Psoas muscle (tissue), 7 donors: ENCODE measurements at regions not wholly inside any gene's neighbourhood (a gene's known extent, or its start where the extent isn't known, plus 50 kb on each side); places are given as distances from the start of the nearest gene placed in this dataset.

Experiments
- ATAC-seq, 4 donors: fragments of 200-7000 bp; cut with Tn5 transposase; one replicate each; pipeline ENCODE4 v1.9.1; 2020; ENCODE audit warnings: moderate library complexity in 3 of 4, mild to moderate bottlenecking in 2 of 4
- DNase-seq, 2 donors: peaks; one replicate each; pipeline ENCODE4 v3.0.0-alpha.2; 2020
- H3K27ac ChIP-seq: fragments of 200-600 bp; one replicate; pipeline ENCODE4 v1.8.0; 2022
- H3K27me3 ChIP-seq, 3 donors: fragments of 200-600 bp in 1 of 3; one replicate each; pipeline versions ENCODE4 v1.6.1 to v1.8.0; 2013 to 2022; ENCODE audit warnings: low read length in 2 of 3, mild to moderate bottlenecking in 2 of 3, moderate library complexity in 1 of 3; ENCODE audit not compliant: insufficient read depth in 3 of 3
- H3K36me3 ChIP-seq, 2 donors: fragments of 200-600 bp in 1 of 2; one replicate each; pipeline versions ENCODE4 v1.6.1 to v1.8.0; 2013 to 2022; ENCODE audit warnings: low read depth in 1 of 2, mild to moderate bottlenecking in 1 of 2, moderate library complexity in 1 of 2; ENCODE audit not compliant: insufficient read depth in 1 of 2
- H3K4me1 ChIP-seq: fragments of 200-600 bp; one replicate; pipeline ENCODE4 v1.8.0; 2022
- H3K4me3 ChIP-seq: fragments of 200-600 bp; one replicate; pipeline ENCODE4 v1.8.0; 2022; ENCODE audit warnings: mild to moderate bottlenecking
- H3K9me3 ChIP-seq: fragments of 200-600 bp; one replicate; pipeline ENCODE4 v1.8.0; 2022
- WGBS, 3 donors: extraction: QIAGEN DNeasy Blood & Tissue Kit; methylation state at CpG; one replicate each; pipeline versions ENCODE4 v1.1.6 to v1.1.7; 2013; 5-methylcytosine and 5-hydroxymethylcytosine counted together
- intact Hi-C, 2 donors: fragments of 100-400 bp; cut with DNase I; formaldehyde crosslinking; loops; one replicate each; pipeline versions ENCODE4 v1.11.0 to v1.14.2; 2022
- TF ChIP-seq, protein P1 (sequence below): fragments of 200-600 bp; IDR thresholded peaks from one replicate; pipeline ENCODE4 v1.8.0; 2022; ENCODE audit warnings: antibody characterized with exemption
- donor health status: healthy with polysubstance abuse.
- donor health status: DM: no; HTN: no; CAD: no; lungs with moderate emphysema.
- donor health status: Bipolar disorder and iron deficiency.
- donor health status: healthy.
- donor health status: DM: yes; HTN: yes; CAD: no.
- donor health status: DM: no; HTN: no; CAD: no.
- donor health status: DM: yes; HTN: yes; CAD: no.

DNA sequence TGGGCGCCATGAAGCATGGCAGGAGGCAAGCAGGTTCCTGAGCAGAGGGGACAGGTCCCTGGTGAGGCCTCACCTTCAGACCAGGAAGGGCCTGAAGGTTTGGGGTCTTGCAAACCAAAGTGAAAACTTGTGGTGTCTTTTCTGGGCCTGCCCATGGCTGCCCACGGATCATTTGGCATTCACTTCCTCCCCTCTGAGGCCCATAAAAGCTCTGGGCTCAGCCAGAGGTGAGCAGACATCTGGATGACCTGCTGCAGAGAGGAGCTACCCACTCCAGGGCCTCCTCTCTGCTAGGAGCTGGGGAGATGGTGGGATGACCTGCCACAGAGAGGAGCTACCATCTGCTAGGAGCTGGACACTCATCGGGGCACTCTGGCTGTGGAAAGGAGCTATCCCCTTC is 112.9 kb upstream of the TMEM18 start:
- DNase-seq: no peak
- intact Hi-C loops: no loop called here
- no peaks in the 10 kb centered on the region for H3K36me3 ChIP-seq
- TF ChIP-seq, protein P1, sequence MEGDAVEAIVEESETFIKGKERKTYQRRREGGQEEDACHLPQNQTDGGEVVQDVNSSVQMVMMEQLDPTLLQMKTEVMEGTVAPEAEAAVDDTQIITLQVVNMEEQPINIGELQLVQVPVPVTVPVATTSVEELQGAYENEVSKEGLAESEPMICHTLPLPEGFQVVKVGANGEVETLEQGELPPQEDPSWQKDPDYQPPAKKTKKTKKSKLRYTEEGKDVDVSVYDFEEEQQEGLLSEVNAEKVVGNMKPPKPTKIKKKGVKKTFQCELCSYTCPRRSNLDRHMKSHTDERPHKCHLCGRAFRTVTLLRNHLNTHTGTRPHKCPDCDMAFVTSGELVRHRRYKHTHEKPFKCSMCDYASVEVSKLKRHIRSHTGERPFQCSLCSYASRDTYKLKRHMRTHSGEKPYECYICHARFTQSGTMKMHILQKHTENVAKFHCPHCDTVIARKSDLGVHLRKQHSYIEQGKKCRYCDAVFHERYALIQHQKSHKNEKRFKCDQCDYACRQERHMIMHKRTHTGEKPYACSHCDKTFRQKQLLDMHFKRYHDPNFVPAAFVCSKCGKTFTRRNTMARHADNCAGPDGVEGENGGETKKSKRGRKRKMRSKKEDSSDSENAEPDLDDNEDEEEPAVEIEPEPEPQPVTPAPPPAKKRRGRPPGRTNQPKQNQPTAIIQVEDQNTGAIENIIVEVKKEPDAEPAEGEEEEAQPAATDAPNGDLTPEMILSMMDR: no peak
- WGBS, 3 donors: 85 to 95% (median 92%) methylated on average over 3 of the region's 3 CpGs
- no peak for ATAC-seq
- H3K27me3 ChIP-seq: peaks cover 0 to 2% (median 0%) of the 10 kb centered on the region in 3 donors
- H3K27ac ChIP-seq: no peak overlapping the region
- no peak overlapping the region for H3K4me3 ChIP-seq
- no peaks in the 10 kb centered on the region for H3K4me1 ChIP-seq
- no peaks in the 10 kb centered on the region for H3K9me3 ChIP-seq

GRCh38 chr2:789529-789928 is 112.3 kb upstream of the TMEM18 start:
- Histone ChIP-seq H3K27ac (no peak overlapping the region), H3K36me3 (no peaks in the 10 kb centered on the region), H3K4me1 (no peaks in the 10 kb centered on the region), H3K4me3 (no peak overlapping the region), H3K27me3 (peaks cover 0 to 2% (median 0%) of the 10 kb centered on the region in 3 donors), H3K9me3 (no peaks in the 10 kb centered on the region)
- TF ChIP-seq, protein P1: no peak
- WGBS, 3 donors: 58 to 69% (median 65%) methylated on average over 3 of the region's 3 CpGs
- DNase-seq (no peak), ATAC-seq (no peak)
- intact Hi-C loops: no loop called here

DNA sequence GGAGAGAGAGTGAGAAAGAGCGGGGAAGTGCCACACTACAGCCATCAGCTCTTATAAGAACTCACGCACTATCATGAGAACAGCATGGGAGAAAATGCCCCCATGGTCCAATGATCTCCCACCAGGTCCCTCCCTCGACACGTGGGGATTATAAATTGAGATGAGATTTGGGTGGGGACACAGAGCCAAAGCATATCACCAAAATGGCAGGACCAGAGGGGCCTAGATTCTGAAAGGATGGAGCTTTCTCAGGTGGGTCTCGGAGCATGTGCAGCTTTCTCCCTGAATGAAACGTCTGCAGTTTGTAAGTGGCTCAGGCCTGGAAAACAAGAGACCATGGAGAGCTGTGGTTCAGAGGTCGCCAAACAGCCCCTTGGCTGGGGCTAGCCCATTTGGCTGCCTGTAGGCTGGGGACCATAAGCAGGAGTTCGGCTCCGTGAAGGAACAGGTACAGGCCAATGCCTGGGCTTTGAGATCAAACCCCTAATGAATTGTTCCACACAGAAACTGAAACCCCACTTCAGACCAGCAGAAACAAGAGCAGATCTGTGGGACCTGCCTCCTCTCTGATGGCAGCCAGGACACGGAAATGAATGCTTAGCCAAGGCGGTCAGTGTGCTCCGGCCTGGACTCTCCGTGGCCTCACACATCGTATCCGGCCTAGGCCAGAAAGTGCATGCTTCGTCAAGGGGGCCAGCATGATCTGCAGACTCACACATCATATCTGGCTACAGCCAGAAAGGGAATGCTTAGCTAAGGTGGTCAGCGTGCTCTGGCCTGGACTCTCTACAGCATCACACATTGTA is 111.2 kb upstream of the TMEM18 start:
- no peaks in the 10 kb centered on the region for H3K9me3 ChIP-seq
- no peak for ATAC-seq
- H3K36me3 ChIP-seq: no peaks in the 10 kb centered on the region
- peaks cover 0 to 2% (median 0%) of the 10 kb centered on the region in 3 donors for H3K27me3 ChIP-seq
- WGBS, 3 donors: 91 to 95% (median 92%) methylated on average over 17 of the region's 17 CpGs
- H3K4me3 ChIP-seq: no peak overlapping the region
- TF ChIP-seq, protein P1: no peak
- no peak overlapping the region for H3K27ac ChIP-seq
- no peaks in the 10 kb centered on the region for H3K4me1 ChIP-seq
- intact Hi-C loops: no loop called here
- no peak for DNase-seq

DNA sequence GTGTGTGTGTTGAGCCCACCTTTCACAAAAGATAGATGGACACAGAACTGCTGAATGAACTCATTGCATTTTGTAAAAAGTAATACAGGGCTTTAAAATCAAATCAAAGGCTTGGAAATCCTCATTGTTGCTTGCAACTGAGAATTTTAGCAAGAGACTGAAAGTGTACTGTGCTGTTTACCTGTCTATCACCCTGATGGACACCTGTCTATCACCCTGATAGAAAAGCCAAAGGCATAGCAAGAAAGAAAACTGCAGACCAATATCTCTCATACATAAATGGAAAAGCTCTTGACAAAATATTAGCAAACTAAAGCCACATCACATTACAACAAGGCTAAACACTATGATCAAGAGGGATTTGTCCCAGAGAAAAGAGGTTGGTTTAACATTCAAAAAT is 107.5 kb upstream of the TMEM18 start:
- no peak for ATAC-seq
- H3K4me1 ChIP-seq: no peaks in the 10 kb centered on the region
- no peaks in the 10 kb centered on the region for H3K9me3 ChIP-seq
- intact Hi-C loops: no loop called here
- H3K4me3 ChIP-seq: no peak overlapping the region
- no peaks in the 10 kb centered on the region for H3K27me3 ChIP-seq
- no peaks in the 10 kb centered on the region for H3K36me3 ChIP-seq
- no peak overlapping the region for H3K27ac ChIP-seq
- TF ChIP-seq, protein P1: no peak
- DNase-seq: no peak

DNA sequence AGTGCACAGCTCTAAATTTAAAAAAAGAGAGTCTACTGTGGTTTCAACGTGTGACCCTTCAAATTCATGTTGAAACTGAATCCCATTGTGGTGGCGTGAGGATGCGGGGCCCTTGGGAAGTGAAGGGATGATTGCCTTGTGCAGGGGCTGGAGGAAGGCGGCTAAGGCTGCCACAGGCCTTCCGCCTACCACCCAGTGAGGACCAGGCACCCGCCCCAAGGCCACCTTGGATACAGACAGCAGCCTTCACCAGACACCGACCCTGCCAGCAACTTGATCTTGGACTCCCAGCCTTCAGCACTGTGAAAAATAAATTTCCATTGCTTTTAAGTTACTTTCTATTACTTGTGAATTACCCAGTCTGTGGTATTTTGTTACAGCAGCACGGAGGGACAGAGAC is 103.4 kb upstream of the TMEM18 start:
- TF ChIP-seq, protein P1: no peak
- Histone ChIP-seq H3K9me3 (no peaks in the 10 kb centered on the region), H3K4me1 (no peaks in the 10 kb centered on the region), H3K36me3 (no peaks in the 10 kb centered on the region), H3K27ac (no peak overlapping the region), H3K4me3 (no peak overlapping the region), H3K27me3 (no peaks in the 10 kb centered on the region)
- no peak for DNase-seq
- WGBS, 3 donors: 87 to 90% (median 87%) methylated on average over 8 of the region's 8 CpGs
- intact Hi-C loops: no loop called here
- no peak for ATAC-seq
